H54 (cell line): ENCODE measurements at regions not wholly inside any gene's neighbourhood (a gene's known extent, or its start where the extent isn't known, plus 50 kb on each side); places are given as distances from the start of the nearest gene placed in this dataset.
"Not testable (repeated sequence)": the region's sequence is repeated elsewhere in the genome, so short reads cannot be mapped to it uniquely, and the experiment has no call there.

Experiments used
- DNase-seq: peaks from one replicate; pipeline ENCODE4 v3.0.0; 2011; ENCODE audit warnings: low spot score, mixed read lengths; ENCODE audit not compliant: insufficient read length
- FAIRE-seq: peaks from 3 replicates; lab custom pipeline; 2011; peaks lifted over from hg19 to GRCh38; lab: Jason Lieb, UNC
- POLR2A ChIP-seq: IDR thresholded peaks from 2 replicates; pipeline ENCODE4 v1.6.1; 2011; ENCODE audit warnings: low read depth, mild to moderate bottlenecking, low read length

- DNase-seq (no peak), FAIRE-seq (peak; percentile 52)
- no peak for TF ChIP-seq POLR2A
Measured at GRCh38 chr1:101185421-101185820, 51.4 kb upstream of the S1PR1 start.

- FAIRE-seq, result peak; percentile 80
- no peak for DNase-seq
- TF ChIP-seq POLR2A, result no peak
Measured at GRCh38 chr1:101183388-101183699, 53.5 kb upstream of the S1PR1 start.

GRCh38 chr1:101182627-101183387, 54.0 kb upstream of the S1PR1 start:
- no peak for FAIRE-seq
- TF ChIP-seq POLR2A, result no peak
- DNase-seq, result no peak

GRCh38 chr1:101181930-101182329, 54.9 kb upstream of the S1PR1 start:
- DNase-seq, result no peak
- no peak for TF ChIP-seq POLR2A
- no peak for FAIRE-seq

GRCh38 chr1:101178688-101179491, 57.9 kb upstream of the S1PR1 start:
- no peak for TF ChIP-seq POLR2A
- peak; percentile 30 for FAIRE-seq
- DNase-seq, result no peak

GRCh38 chr1:101178341-101178687, 58.5 kb upstream of the S1PR1 start:
- FAIRE-seq, result peak; percentile 20
- DNase-seq, result no peak
- no peak for TF ChIP-seq POLR2A

- FAIRE-seq (peak; percentile 36), DNase-seq (no peak)
- TF ChIP-seq POLR2A, result no peak
Measured at GRCh38 chr1:101175886-101176285, 60.9 kb upstream of the S1PR1 start.

- FAIRE-seq (peak; percentile 66), DNase-seq (no peak)
- TF ChIP-seq POLR2A, result no peak
Measured at GRCh38 chr1:101175466-101175865, 61.4 kb upstream of the S1PR1 start.

GRCh38 chr1:101174722-101175121, 62.1 kb upstream of the S1PR1 start:
- FAIRE-seq (peak; percentile 100), DNase-seq (peak; percentile 29)
- no peak for TF ChIP-seq POLR2A

GRCh38 chr1:101174298-101174697, 62.5 kb upstream of the S1PR1 start:
- FAIRE-seq, DNase-seq: not testable (repeated sequence)

GRCh38 chr1:101170506-101171050, 66.2 kb upstream of the S1PR1 start:
- DNase-seq, result no peak
- FAIRE-seq, result no peak
- TF ChIP-seq POLR2A, result no peak

- no peak for TF ChIP-seq POLR2A
Measured at GRCh38 chr1:101167891-101168290, 68.9 kb upstream of the S1PR1 start.

GRCh38 chr1:101166583-101167120, 70.2 kb upstream of the S1PR1 start:
- FAIRE-seq (no peak), DNase-seq (no peak)
- no peak for TF ChIP-seq POLR2A

More at GRCh38 chr1:101167891-101168290, 68.9 kb upstream of the S1PR1 start:
- FAIRE-seq (no peak), DNase-seq (no peak)

GRCh38 chr1:101165954-101166353, 70.9 kb upstream of the S1PR1 start:
- no peak for FAIRE-seq
- no peak for DNase-seq
- no peak for TF ChIP-seq POLR2A
